ENCODE measurements at regions not wholly inside any gene's neighbourhood (a gene's known extent, or its start where the extent isn't known, plus 50 kb on each side); places are given as distances from the start of the nearest gene placed in this dataset.
"Not testable (repeated sequence)": the region's sequence is repeated elsewhere in the genome, so short reads cannot be mapped to it uniquely, and the experiment has no call there.

DNA sequence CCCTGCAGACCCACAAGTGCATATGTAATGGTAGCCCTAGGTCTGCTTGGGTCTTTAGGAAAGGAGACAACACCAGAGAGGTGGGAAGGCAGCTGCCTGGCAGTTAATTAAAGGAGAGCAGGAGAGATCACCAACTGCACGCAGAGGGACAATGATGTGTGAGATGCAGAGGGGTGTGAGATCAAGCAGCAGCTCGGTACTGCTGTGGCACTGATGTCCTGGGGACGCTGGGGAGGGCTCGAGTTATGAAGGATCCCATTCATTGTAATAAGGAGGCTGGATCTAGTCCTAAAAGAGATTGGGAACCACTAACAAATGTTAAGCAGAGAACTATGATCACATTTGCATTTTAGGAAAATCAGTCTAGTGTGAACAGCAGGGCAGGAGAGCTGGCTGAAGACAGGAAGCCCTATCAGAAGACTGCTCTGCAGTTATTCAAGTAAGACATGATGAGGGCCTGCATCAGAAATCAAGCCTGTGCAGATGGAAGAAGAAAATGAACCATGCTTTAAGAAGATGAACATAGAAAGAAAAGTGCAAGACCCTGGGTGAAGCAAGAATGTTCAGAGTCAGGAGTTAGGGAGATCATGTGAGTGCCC lies 80.4 kb downstream of the DLEU7 start:
- in situ Hi-C loops (cut with HindIII; ENCODE audit: low sequenced_read_pairs): no loop called here
- DNase-seq (ENCODE audit: low read depth): no peak
- TF ChIP-seq CTCF (IDR thresholded peaks at IDR 0.05; ENCODE audit: low read depth, low read length, missing control alignments): no peak
- H3K4me3 ChIP-seq (ENCODE audit: low read depth, low read length): no peak overlapping the region

DNA sequence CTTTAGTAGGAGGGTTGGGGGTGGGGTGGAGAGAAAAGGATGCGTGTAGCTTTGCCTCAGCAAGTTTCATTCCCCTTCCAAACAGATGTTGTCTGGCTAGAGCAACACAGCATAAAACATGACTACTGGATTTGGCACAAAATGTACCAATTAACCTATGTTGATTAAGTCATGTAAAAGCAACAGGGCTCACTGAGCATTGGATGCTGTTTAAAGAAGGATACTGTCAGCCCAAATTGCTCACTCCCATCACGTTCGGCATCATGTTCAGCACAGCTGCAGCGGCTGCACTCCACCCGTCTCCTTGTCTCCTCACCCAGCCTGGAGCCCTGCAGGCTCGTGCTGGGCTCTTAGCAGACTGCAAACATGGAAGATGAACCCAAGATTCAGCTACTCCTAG lies 77.5 kb downstream of the DLEU7 start:
- in situ Hi-C loops (cut with HindIII; ENCODE audit: low sequenced_read_pairs): no loop called here
- DNase-seq (ENCODE audit: low read depth): no peak
- no peak overlapping the region for H3K4me3 ChIP-seq (ENCODE audit: low read depth, low read length)
- no peak for TF ChIP-seq CTCF (IDR thresholded peaks at IDR 0.05; ENCODE audit: low read depth, low read length, missing control alignments)

DNA sequence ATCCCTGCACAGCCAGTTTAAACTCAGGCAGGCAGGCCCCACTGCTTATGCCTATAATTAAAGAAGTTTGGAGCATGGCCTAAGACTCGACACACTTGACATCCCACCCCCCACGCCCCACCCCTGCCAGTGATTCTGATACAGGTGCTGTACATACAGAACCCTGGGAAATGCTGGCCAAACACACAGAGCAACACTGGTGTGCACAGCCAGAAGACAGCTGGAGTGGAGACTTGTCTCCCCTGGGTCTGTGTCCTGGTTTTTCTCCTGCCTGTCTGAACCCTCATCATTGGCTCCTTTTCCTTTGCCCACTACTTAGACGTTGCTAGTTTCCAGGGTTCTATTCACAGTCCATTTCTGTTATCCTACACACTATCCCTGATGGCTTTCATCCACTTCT lies 76.8 kb downstream of the DLEU7 start:
- no peak for DNase-seq (ENCODE audit: low read depth)
- H3K4me3 ChIP-seq (ENCODE audit: low read depth, low read length): no peak overlapping the region
- TF ChIP-seq CTCF (IDR thresholded peaks at IDR 0.05; ENCODE audit: low read depth, low read length, missing control alignments): no peak
- in situ Hi-C loops (cut with HindIII; ENCODE audit: low sequenced_read_pairs): no loop called here

- DNase-seq (ENCODE audit: low read depth); H3K4me3 ChIP-seq (ENCODE audit: low read depth, low read length); in situ Hi-C loops (cut with HindIII; ENCODE audit: low sequenced_read_pairs): not testable (repeated sequence)
These were observed 70.6 kb downstream of the DLEU7 start for GRCh38 chr13:50772881-50773280.

All from astrocyte of the cerebellum (primary cell).